PC-9 (cell line): ENCODE measurements at regions not wholly inside any gene's neighbourhood (a gene's known extent, or its start where the extent isn't known, plus 50 kb on each side); places are given as distances from the start of the nearest gene placed in this dataset.

Source experiments
- BruUV-seq: library from RNA; stranded (reverse); fragments of 400-500 nt; replicated peaks from 2 replicates; lab custom pipeline; 2021; lab: Mats Ljungman, UMichigan
- CTCF ChIA-PET: fragments of 300-600 bp; sonication (Branson Sonifier 250); formaldehyde crosslinking; loops from one replicate; lab custom pipeline; 2022; ENCODE audit warnings: antibody characterized with exemption; lab: Charles Lee
- POLR2A ChIA-PET: fragments of 300-600 bp; sonication (Branson Sonifier 250); formaldehyde crosslinking; loops from one replicate; lab custom pipeline; 2022; ENCODE audit warnings: antibody characterized with exemption; ENCODE audit not compliant: unreplicated experiment; lab: Charles Lee
- DNase-seq, 2 experiments: peaks; one replicate each; pipeline versions ENCODE4 v3.0.0 to v3.0.0-alpha.2; 2015 to 2022; ENCODE audit warnings: mixed read lengths in 1 of 2
- H2AFZ ChIP-seq: fragments of 200-600 bp; sonication (generic); 2 replicates; pipeline ENCODE4 v1.8.1; 2017; ENCODE audit warnings: antibody characterized with exemption
- H3F3A ChIP-seq: fragments of 200-600 bp; sonication (generic); 2 replicates; pipeline ENCODE4 v1.8.1; 2017; ENCODE audit warnings: antibody characterized with exemption, mild to moderate bottlenecking, low read depth; ENCODE audit not compliant: insufficient read depth
- H3K27ac ChIP-seq: fragments of 200-600 bp; sonication (generic); 2 replicates; pipeline ENCODE4 v1.6.1; 2016; ENCODE audit warnings: mixed run types
- H3K27me3 ChIP-seq: fragments of 200-600 bp; sonication (generic); 2 replicates; pipeline ENCODE4 v1.6.1; 2016; ENCODE audit warnings: low read depth, mixed run types; ENCODE audit not compliant: insufficient read depth
- H3K36me3 ChIP-seq: fragments of 200-600 bp; sonication (generic); 2 replicates; pipeline ENCODE4 v1.6.1; 2016; ENCODE audit warnings: low read depth, mixed run types
- H3K4me1 ChIP-seq: fragments of 200-600 bp; sonication (generic); replicated peaks from 2 replicates; pipeline ENCODE4 v1.6.1; 2016; ENCODE audit warnings: mixed run types; ENCODE audit not compliant: insufficient read depth
- H3K4me2 ChIP-seq: fragments of 200-600 bp; sonication (generic); 2 replicates; pipeline ENCODE4 v1.6.1; 2017; ENCODE audit warnings: mixed run types
- H3K4me3 ChIP-seq: fragments of 200-600 bp; sonication (generic); 2 replicates; pipeline ENCODE4 v1.6.1; 2016; ENCODE audit warnings: mixed run types
- H3K79me2 ChIP-seq: fragments of 200-600 bp; sonication (generic); 2 replicates; pipeline ENCODE4 v1.6.1; 2017; ENCODE audit warnings: low read depth, mixed run types
- H3K9me2 ChIP-seq: fragments of 200-600 bp; sonication (generic); 2 replicates; pipeline ENCODE4 v1.8.1; 2017; ENCODE audit warnings: mild to moderate bottlenecking; ENCODE audit not compliant: insufficient read depth
- H3K9me3 ChIP-seq: fragments of 200-600 bp; sonication (generic); 2 replicates; pipeline ENCODE4 v1.8.1; 2016; ENCODE audit warnings: low read depth; ENCODE audit not compliant: insufficient read depth
- H4K20me1 ChIP-seq: fragments of 200-600 bp; sonication (generic); 2 replicates; pipeline ENCODE4 v1.8.1; 2017; ENCODE audit not compliant: insufficient read depth
- CTCF ChIP-seq: fragments of 200-600 bp; sonication (generic); conservative IDR thresholded peaks from 2 replicates; pipeline ENCODE4 v1.6.1; 2017; ENCODE audit warnings: mixed run types, antibody characterized with exemption, mild to moderate bottlenecking, moderate library complexity
- EZH2 ChIP-seq: fragments of 200-600 bp; sonication (generic); IDR thresholded peaks from 2 replicates; pipeline ENCODE4 v1.8.0; 2017; ENCODE audit warnings: antibody characterized with exemption, low read depth
- intact Hi-C: fragments of 100-400 bp; cut with micrococcal nuclease; formaldehyde crosslinking; loops from one replicate; pipeline ENCODE4 v1.10.0; 2022; ENCODE audit not compliant: unreplicated experiment

GRCh38 chr3:109480014-109480413, 142.7 kb upstream of the DPPA4 start:
- no peak for DNase-seq
- Histone ChIP-seq H3K27ac (no peak overlapping the region), H2AFZ (no peak overlapping the region), H3K4me3 (no peak overlapping the region), H3K4me1 (no peaks in the 10 kb centered on the region), H3K27me3 (no peaks in the 10 kb centered on the region), H3K36me3 (no peaks in the 10 kb centered on the region), H3K79me2 (no peaks in the 10 kb centered on the region), H3K9me3 (no peaks in the 10 kb centered on the region), H3F3A (no peaks in the 10 kb centered on the region), H4K20me1 (no peaks in the 10 kb centered on the region), H3K9me2 (no peaks in the 10 kb centered on the region), H3K4me2 (no peak overlapping the region)
- no peak for TF ChIP-seq EZH2
- ChIA-PET CTCF (no interaction called here), POLR2A (no interaction called here)
- BruUV-seq, result no TSS peak
- intact Hi-C loops, result no loop called here

- no peaks in the 10 kb centered on the region for H3K36me3 ChIP-seq
- no peaks in the 10 kb centered on the region for H3K4me1 ChIP-seq
- intact Hi-C loops, result no loop called here
- TF ChIP-seq CTCF (no peak), EZH2 (no peak)
- CTCF ChIA-PET, result no interaction called here
- no peak for DNase-seq
- POLR2A ChIA-PET, result no interaction called here
- BruUV-seq, result no TSS peak
- H3K9me2 ChIP-seq, result no peaks in the 10 kb centered on the region
- H3K9me3 ChIP-seq, result no peaks in the 10 kb centered on the region
- H3K79me2 ChIP-seq, result no peaks in the 10 kb centered on the region
- H4K20me1 ChIP-seq, result no peaks in the 10 kb centered on the region
- no peak overlapping the region for H3K4me3 ChIP-seq
- no peaks in the 10 kb centered on the region for H3K27me3 ChIP-seq
- no peaks in the 10 kb centered on the region for H3F3A ChIP-seq
- no peak overlapping the region for H2AFZ ChIP-seq
- H3K27ac ChIP-seq, result no peak overlapping the region
- H3K4me2 ChIP-seq, result no peak overlapping the region
Observed at GRCh38 chr3:109478614-109479013, 141.3 kb upstream of the DPPA4 start.

- Histone ChIP-seq H2AFZ (no peak overlapping the region), H3K36me3 (no peaks in the 10 kb centered on the region), H3K4me2 (no peak overlapping the region), H3K4me1 (no peaks in the 10 kb centered on the region), H3K27me3 (no peaks in the 10 kb centered on the region), H3F3A (no peaks in the 10 kb centered on the region), H3K9me2 (0 out of 2 replicates have a peak, but pooled peaks cover 2% of the 10 kb centered on the region), H3K9me3 (no peaks in the 10 kb centered on the region), H3K4me3 (no peak overlapping the region), H3K27ac (no peak overlapping the region), H4K20me1 (no peaks in the 10 kb centered on the region), H3K79me2 (no peaks in the 10 kb centered on the region)
- CTCF ChIA-PET, result no interaction called here
- TF ChIP-seq CTCF (no peak), EZH2 (no peak)
- DNase-seq, result no peak
- intact Hi-C loops, result no loop called here
- no TSS peak for BruUV-seq
- POLR2A ChIA-PET, result no interaction called here
Observed at GRCh38 chr3:109460961-109461360, 123.6 kb upstream of the DPPA4 start.

- Histone ChIP-seq H2AFZ (no peak overlapping the region), H3K27me3 (no peaks in the 10 kb centered on the region), H3K27ac (no peak overlapping the region), H3K79me2 (no peaks in the 10 kb centered on the region), H3K4me2 (no peak overlapping the region), H3F3A (no peaks in the 10 kb centered on the region), H3K9me2 (no peaks in the 10 kb centered on the region; the same call in 1 of the 2 replicates), H3K36me3 (no peaks in the 10 kb centered on the region), H3K4me1 (no peaks in the 10 kb centered on the region), H3K4me3 (no peak overlapping the region), H3K9me3 (no peaks in the 10 kb centered on the region), H4K20me1 (no peaks in the 10 kb centered on the region)
- TF ChIP-seq CTCF, result no peak
- no peak for TF ChIP-seq EZH2
- BruUV-seq, result no TSS peak
- intact Hi-C loops, result no loop called here
- POLR2A ChIA-PET, result no interaction called here
- CTCF ChIA-PET, result no interaction called here
- no peak for DNase-seq
Observed at GRCh38 chr3:109445210-109445609, 107.9 kb upstream of the DPPA4 start.
